ENCODE measurements at regions not wholly inside any gene's neighbourhood (a gene's known extent, or its start where the extent isn't known, plus 50 kb on each side); places are given as distances from the start of the nearest gene placed in this dataset.

- TF ChIP-seq CTCF (IDR thresholded peaks at IDR 0.05; ENCODE audit: low read depth, low read length) (no peak), EZH2phosphoT487 (IDR thresholded peaks at IDR 0.05; ENCODE audit: low read depth) (no peak)
These were observed 152.7 kb downstream of the AEBP2 start for GRCh38 chr12:19591951-19592350.

All from OCI-LY3 (cell line).